Astrocyte of the cerebellum (primary cell): ENCODE measurements at regions not wholly inside any gene's neighbourhood (a gene's known extent, or its start where the extent isn't known, plus 50 kb on each side); places are given as distances from the start of the nearest gene placed in this dataset.

ENCODE experiments used
- DNase-seq: peaks from one replicate; pipeline ENCODE4 v3.0.0-alpha.2; 2011; ENCODE audit warnings: low read depth
- H3K4me3 ChIP-seq: 2 replicates; pipeline ENCODE4 v1.5.1; 2011; ENCODE audit warnings: mild to moderate bottlenecking, low read depth, low read length, moderate library complexity
- in situ Hi-C: cut with HindIII; loops from 2 replicates; pipeline ENCODE4 v1.10.0; 2017; ENCODE audit warnings: low sequenced_read_pairs
- TF ChIP-seq, protein P1 (sequence below): IDR thresholded peaks from 2 replicates; pipeline ENCODE4 v1.5.1; 2012; ENCODE audit warnings: low read length, low read depth, moderate library complexity, mild to moderate bottlenecking; ENCODE audit errors: missing control alignments

DNA sequence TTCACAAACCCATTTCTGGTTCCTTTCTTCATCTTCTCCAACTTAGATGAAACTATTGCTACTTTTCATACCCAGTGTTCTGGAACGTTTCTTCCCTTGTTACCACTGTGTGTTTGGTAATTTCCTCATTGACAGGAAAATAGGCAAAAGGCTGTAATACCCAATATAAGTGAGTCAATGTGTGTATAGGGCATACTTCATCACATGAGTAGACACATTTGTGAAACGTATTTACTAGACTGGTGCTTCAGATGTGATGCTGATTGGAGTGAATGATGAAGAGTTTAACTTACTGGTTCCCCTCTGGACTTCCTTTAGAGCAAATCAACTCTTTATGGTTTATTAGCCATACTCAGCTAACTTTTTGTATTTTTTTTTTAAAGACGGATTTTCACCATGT is 195.1 kb upstream of the ATP6AP2 start:
- in situ Hi-C loops: no loop called here
- TF ChIP-seq, protein P1, sequence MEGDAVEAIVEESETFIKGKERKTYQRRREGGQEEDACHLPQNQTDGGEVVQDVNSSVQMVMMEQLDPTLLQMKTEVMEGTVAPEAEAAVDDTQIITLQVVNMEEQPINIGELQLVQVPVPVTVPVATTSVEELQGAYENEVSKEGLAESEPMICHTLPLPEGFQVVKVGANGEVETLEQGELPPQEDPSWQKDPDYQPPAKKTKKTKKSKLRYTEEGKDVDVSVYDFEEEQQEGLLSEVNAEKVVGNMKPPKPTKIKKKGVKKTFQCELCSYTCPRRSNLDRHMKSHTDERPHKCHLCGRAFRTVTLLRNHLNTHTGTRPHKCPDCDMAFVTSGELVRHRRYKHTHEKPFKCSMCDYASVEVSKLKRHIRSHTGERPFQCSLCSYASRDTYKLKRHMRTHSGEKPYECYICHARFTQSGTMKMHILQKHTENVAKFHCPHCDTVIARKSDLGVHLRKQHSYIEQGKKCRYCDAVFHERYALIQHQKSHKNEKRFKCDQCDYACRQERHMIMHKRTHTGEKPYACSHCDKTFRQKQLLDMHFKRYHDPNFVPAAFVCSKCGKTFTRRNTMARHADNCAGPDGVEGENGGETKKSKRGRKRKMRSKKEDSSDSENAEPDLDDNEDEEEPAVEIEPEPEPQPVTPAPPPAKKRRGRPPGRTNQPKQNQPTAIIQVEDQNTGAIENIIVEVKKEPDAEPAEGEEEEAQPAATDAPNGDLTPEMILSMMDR: no peak
- no peak overlapping the region for H3K4me3 ChIP-seq
- DNase-seq: no peak

DNA sequence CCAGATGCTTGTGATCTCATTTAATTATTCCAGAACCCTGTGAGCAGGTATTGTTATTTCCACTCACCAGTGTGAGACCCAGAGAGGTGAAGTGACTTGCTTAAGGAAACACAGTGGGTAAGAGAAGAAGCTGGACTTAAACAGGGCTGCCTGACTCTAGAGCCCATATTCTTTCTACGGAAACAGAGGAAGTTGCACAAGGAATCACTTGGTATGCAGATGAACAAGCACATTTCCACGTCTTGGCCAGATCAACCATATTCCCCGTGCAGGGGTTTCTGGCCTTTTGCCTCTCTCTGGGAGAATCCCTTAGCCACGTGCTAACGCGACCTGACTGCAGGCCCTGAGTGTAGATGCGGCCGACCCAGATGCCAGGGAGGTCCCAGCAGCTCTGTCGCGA is 195.5 kb upstream of the ATP6AP2 start:
- in situ Hi-C loops: no loop called here
- DNase-seq: no peak
- TF ChIP-seq, protein P1: no peak
- H3K4me3 ChIP-seq: no peak overlapping the region

DNA sequence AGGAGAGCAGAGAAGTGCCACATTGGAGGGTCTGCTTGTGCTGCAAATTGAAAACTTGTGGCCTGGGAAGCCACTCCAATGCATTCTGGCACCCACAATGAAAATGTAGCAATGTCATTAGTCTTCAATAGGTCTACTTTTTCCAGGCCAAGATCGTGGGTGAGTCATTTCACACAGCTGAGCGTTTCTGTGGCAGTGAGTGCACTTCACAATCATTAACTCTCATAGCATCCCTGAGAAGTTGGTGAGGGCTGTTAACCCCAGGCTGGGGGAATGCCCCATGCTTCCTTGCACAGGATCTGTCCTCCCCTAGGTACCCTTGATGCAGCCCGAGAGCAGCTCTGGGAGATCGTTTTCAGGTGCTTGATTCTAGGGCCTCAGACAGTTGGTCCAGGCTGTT is 196.8 kb upstream of the ATP6AP2 start:
- no peak overlapping the region for H3K4me3 ChIP-seq
- DNase-seq: no peak
- TF ChIP-seq, protein P1: no peak
- in situ Hi-C loops: no loop called here

DNA sequence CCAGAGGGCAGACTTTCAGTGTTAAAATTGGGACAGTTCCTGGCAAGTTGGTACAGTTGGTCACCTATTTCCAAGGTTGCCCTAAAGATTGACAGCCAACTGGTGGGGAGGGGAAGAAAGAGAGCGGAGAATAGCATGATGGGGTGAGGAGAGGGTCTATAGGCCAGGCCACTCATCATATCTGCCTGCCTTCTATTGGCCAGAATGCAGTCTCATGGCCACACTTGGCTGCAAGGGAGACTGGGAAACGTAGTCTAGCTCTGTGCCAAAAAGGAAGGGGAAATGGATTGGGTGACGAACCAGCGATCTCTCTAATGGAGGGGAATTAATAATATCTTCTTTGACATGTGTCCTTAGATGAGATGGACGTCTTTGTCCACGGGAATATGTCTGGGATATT is 197.4 kb upstream of the ATP6AP2 start:
- TF ChIP-seq, protein P1: no peak
- DNase-seq: no peak
- no peak overlapping the region for H3K4me3 ChIP-seq
- in situ Hi-C loops: no loop called here

DNA sequence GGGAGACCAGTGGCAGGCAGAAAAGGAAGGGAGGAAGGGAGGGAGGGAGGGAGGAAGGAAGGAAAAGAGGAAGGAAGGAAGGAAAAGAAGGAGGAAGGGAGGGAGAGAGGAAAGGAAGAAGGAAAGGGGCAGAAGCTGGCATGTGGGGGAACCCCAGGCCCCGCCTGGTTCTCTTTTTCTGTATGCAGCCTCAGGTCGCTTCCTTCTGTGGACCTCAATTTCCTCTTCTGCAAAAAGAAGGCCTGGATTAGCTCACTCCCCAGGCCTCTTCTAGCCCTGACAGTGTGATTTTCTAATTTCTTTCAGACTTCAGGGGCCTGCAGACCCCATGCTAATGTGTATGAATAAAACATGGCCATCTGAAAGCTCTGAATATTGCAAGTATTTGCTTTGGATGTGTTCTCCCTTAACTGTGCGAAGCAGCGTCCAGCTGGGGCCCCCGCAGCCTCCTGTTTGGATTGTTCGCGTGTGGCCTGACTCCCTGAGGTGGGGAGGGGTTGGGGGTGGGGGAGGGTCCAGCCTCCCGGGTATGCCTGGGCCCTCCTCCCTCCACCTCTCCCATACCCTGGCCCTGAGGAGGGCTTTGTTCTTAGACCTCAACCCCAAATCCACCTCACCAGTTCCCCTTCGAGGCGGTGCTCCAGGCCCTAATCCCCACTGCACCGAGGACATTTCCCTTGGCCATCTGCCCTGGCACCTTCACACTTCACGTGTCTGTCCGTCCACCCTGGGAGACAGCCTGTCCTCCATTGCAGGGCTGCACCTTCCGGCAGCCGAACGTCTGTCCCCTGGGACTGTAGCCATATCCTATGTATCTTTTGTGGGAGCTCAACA is 199.9 kb upstream of the ATP6AP2 start:
- TF ChIP-seq, protein P1: no peak
- H3K4me3 ChIP-seq: no peak overlapping the region
- no peak for DNase-seq
- in situ Hi-C loops: no loop called here

DNA sequence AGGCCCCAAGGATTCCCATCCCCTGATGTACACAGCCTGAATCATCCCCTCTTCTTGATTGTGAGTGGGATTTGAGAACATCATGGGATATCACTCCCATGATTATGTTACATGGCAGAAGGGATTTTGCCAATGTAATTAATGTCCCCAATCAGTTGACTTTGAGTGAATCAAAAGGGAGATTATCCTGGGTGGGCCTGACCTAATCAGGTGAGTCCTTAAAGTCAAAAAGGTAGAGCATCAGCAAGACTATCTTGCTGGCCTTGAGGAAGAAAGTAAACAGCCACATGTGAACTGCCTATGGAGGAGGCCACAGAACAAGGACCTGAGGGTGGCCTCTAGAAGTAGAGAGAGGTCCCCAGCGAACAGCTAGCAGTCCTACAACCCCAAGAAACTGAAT is 203.1 kb upstream of the ATP6AP2 start:
- TF ChIP-seq, protein P1: no peak
- no peak overlapping the region for H3K4me3 ChIP-seq
- DNase-seq: no peak
- in situ Hi-C loops: no loop called here
